C4-2B (cell line): ENCODE measurements at regions not wholly inside any gene's neighbourhood (a gene's known extent, or its start where the extent isn't known, plus 50 kb on each side); places are given as distances from the start of the nearest gene placed in this dataset.

Source experiments
- ZFX ChIP-seq: fragments of 450-650 bp; IDR thresholded peaks from 2 replicates; pipeline ENCODE4 v1.6.1; 2017
- TF ChIP-seq, protein P1 (sequence below): fragments of 450-650 bp; conservative IDR thresholded peaks from 2 replicates; pipeline ENCODE4 v1.5.1; 2017; ENCODE audit warnings: mild to moderate bottlenecking

DNA sequence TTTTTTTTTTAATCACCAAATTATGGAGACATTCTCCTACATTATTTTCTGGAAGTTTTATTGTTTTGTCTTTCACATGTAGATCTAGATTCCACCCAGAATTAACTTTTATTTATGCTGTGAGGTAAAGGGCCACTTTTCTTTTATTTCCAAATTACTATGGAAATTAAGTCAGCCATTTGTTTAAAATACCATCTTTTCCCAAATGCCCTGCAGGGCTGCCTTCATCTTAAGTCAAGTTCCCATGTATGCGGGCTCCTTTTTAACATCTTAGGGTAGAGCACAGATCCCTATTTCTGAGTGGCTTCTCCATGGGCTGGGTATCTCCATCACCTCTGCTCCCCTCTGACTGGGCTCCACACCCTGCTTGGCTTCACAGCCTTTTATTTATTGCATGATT is 348.4 kb downstream of the SOX4 start:
- TF ChIP-seq, protein P1, sequence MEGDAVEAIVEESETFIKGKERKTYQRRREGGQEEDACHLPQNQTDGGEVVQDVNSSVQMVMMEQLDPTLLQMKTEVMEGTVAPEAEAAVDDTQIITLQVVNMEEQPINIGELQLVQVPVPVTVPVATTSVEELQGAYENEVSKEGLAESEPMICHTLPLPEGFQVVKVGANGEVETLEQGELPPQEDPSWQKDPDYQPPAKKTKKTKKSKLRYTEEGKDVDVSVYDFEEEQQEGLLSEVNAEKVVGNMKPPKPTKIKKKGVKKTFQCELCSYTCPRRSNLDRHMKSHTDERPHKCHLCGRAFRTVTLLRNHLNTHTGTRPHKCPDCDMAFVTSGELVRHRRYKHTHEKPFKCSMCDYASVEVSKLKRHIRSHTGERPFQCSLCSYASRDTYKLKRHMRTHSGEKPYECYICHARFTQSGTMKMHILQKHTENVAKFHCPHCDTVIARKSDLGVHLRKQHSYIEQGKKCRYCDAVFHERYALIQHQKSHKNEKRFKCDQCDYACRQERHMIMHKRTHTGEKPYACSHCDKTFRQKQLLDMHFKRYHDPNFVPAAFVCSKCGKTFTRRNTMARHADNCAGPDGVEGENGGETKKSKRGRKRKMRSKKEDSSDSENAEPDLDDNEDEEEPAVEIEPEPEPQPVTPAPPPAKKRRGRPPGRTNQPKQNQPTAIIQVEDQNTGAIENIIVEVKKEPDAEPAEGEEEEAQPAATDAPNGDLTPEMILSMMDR = no peak
- TF ChIP-seq ZFX = no peak
